Ishikawa (cell line): ENCODE measurements at regions not wholly inside any gene's neighbourhood (a gene's known extent, or its start where the extent isn't known, plus 50 kb on each side); places are given as distances from the start of the nearest gene placed in this dataset.

Experiments used
- CEBPB ChIP-seq: IDR thresholded peaks from 2 replicates; pipeline ENCODE4 v1.6.1; 2012
- EGR1 ChIP-seq: IDR thresholded peaks from 2 replicates; pipeline ENCODE4 v1.6.1; 2012
- EP300 ChIP-seq: IDR thresholded peaks from 2 replicates; pipeline ENCODE4 v1.6.1; 2012; ENCODE audit warnings: borderline replicate concordance
- FOXM1 ChIP-seq: IDR thresholded peaks from 2 replicates; pipeline ENCODE4 v1.6.1; 2012; ENCODE audit warnings: low read depth, borderline replicate concordance
- NFIC ChIP-seq: IDR thresholded peaks from 2 replicates; pipeline ENCODE4 v1.6.1; 2012
- TAF1 ChIP-seq: IDR thresholded peaks from 2 replicates; pipeline ENCODE4 v1.6.1; 2012; ENCODE audit warnings: low read depth, mild to moderate bottlenecking
- TEAD4 ChIP-seq: IDR thresholded peaks from 2 replicates; pipeline ENCODE4 v1.6.1; 2012
- YY1 ChIP-seq: IDR thresholded peaks from 2 replicates; pipeline ENCODE4 v1.6.1; 2012; ENCODE audit warnings: low read depth
- ZBTB7A ChIP-seq: IDR thresholded peaks from 2 replicates; pipeline ENCODE4 v1.6.1; 2012; ENCODE audit warnings: low read depth
- TF ChIP-seq, protein P1 (sequence below): IDR thresholded peaks from 2 replicates; pipeline ENCODE4 v1.6.1; 2012
- TF ChIP-seq, protein P2 (sequence below): IDR thresholded peaks from 2 replicates; pipeline ENCODE4 v1.6.1; 2012
- TF ChIP-seq, protein P3 (sequence below): IDR thresholded peaks from 2 replicates; pipeline ENCODE4 v1.6.1; 2012; ENCODE audit warnings: low read depth, mild to moderate bottlenecking

DNA sequence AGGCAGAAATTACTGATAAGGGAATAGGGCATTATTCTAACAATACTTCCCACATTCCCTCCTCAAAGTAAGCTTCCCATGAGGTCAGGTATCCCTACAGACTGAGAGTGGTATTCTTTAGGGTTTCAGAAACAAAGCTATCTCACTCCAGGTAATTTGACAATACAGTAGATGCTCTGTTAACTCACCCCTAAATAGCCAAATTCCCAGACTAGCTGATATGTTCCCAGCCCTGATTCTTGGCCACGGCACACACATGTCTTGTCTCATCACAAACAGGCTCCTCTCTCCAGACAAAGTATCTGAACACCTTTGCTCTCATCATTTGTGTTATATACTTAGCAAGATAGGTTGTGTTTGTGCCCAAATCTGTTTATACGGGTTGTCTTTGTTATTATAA is 139.9 kb downstream of the ZNF608 start:
- no peak for TF ChIP-seq TAF1
- TF ChIP-seq EGR1 = no peak
- TF ChIP-seq FOXM1 = no peak
- TF ChIP-seq EP300 = no peak
- TF ChIP-seq YY1 = no peak
- no peak for TF ChIP-seq TEAD4
- TF ChIP-seq, protein P1, sequence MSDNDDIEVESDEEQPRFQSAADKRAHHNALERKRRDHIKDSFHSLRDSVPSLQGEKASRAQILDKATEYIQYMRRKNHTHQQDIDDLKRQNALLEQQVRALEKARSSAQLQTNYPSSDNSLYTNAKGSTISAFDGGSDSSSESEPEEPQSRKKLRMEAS = no peak
- no peak for TF ChIP-seq ZBTB7A
- TF ChIP-seq NFIC = no peak
- TF ChIP-seq, protein P2, sequence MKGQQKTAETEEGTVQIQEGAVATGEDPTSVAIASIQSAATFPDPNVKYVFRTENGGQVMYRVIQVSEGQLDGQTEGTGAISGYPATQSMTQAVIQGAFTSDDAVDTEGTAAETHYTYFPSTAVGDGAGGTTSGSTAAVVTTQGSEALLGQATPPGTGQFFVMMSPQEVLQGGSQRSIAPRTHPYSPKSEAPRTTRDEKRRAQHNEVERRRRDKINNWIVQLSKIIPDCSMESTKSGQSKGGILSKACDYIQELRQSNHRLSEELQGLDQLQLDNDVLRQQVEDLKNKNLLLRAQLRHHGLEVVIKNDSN = no peak
- TF ChIP-seq, protein P3, sequence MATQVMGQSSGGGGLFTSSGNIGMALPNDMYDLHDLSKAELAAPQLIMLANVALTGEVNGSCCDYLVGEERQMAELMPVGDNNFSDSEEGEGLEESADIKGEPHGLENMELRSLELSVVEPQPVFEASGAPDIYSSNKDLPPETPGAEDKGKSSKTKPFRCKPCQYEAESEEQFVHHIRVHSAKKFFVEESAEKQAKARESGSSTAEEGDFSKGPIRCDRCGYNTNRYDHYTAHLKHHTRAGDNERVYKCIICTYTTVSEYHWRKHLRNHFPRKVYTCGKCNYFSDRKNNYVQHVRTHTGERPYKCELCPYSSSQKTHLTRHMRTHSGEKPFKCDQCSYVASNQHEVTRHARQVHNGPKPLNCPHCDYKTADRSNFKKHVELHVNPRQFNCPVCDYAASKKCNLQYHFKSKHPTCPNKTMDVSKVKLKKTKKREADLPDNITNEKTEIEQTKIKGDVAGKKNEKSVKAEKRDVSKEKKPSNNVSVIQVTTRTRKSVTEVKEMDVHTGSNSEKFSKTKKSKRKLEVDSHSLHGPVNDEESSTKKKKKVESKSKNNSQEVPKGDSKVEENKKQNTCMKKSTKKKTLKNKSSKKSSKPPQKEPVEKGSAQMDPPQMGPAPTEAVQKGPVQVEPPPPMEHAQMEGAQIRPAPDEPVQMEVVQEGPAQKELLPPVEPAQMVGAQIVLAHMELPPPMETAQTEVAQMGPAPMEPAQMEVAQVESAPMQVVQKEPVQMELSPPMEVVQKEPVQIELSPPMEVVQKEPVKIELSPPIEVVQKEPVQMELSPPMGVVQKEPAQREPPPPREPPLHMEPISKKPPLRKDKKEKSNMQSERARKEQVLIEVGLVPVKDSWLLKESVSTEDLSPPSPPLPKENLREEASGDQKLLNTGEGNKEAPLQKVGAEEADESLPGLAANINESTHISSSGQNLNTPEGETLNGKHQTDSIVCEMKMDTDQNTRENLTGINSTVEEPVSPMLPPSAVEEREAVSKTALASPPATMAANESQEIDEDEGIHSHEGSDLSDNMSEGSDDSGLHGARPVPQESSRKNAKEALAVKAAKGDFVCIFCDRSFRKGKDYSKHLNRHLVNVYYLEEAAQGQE = no peak
- no peak for TF ChIP-seq CEBPB
